ENCODE measurements at regions not wholly inside any gene's neighbourhood (a gene's known extent, or its start where the extent isn't known, plus 50 kb on each side); places are given as distances from the start of the nearest gene placed in this dataset.

DNA sequence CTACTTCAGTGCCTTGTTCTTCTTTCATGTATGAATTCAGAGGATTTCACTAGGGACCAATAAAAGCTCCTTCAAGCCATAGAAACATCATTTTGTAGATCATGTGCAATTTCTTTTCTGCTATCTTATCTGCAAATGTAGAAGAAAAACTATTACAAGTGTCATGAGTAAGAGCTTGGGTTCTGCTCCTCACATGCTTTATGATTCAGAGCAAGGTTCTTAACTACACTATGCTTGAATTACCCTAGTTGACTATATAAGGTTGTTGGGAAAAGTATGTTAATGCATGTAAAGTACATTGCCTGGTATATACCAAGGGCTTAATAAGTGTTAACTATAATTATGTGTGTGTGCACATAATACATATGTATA, 91.4 kb upstream of the S1PR1 start:
- TF ChIP-seq, protein P1, sequence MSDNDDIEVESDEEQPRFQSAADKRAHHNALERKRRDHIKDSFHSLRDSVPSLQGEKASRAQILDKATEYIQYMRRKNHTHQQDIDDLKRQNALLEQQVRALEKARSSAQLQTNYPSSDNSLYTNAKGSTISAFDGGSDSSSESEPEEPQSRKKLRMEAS (IDR thresholded peaks at IDR 0.05; ENCODE audit: insufficient read depth, insufficient read length) = no peak
- TF ChIP-seq POLR2A (IDR thresholded peaks at IDR 0.05; ENCODE audit: low read depth, low read length) (no peak), EZH2 (IDR thresholded peaks at IDR 0.05; ENCODE audit: borderline replicate concordance, low read depth, low read length, severe bottlenecking) (no peak), POLR2AphosphoS5 (IDR thresholded peaks at IDR 0.05; ENCODE audit: insufficient read depth, low read depth, low read length) (no peak), GATA2 (IDR thresholded peaks at IDR 0.05; ENCODE audit: insufficient read depth, insufficient read length, low read depth, low read length) (no peak), JUN (IDR thresholded peaks at IDR 0.05; ENCODE audit: borderline replicate concordance, insufficient read depth, insufficient read length, low read depth) (no peak), MYC (IDR thresholded peaks at IDR 0.05; ENCODE audit: low read depth, low read length) (no peak), FOS (IDR thresholded peaks at IDR 0.05; ENCODE audit: borderline replicate concordance, insufficient read depth, low read length) (no peak)
- TF ChIP-seq, protein P2, sequence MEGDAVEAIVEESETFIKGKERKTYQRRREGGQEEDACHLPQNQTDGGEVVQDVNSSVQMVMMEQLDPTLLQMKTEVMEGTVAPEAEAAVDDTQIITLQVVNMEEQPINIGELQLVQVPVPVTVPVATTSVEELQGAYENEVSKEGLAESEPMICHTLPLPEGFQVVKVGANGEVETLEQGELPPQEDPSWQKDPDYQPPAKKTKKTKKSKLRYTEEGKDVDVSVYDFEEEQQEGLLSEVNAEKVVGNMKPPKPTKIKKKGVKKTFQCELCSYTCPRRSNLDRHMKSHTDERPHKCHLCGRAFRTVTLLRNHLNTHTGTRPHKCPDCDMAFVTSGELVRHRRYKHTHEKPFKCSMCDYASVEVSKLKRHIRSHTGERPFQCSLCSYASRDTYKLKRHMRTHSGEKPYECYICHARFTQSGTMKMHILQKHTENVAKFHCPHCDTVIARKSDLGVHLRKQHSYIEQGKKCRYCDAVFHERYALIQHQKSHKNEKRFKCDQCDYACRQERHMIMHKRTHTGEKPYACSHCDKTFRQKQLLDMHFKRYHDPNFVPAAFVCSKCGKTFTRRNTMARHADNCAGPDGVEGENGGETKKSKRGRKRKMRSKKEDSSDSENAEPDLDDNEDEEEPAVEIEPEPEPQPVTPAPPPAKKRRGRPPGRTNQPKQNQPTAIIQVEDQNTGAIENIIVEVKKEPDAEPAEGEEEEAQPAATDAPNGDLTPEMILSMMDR (IDR thresholded peaks at IDR 0.05; ENCODE audit: extremely low read depth in 1 of 2, insufficient read depth in 1 of 2, low read depth in 1 of 2, low read length in 2 of 2) = no peak

Measured in endothelial cell of umbilical vein (primary cell).